GM12878 (cell line): ENCODE measurements at regions not wholly inside any gene's neighbourhood (a gene's known extent, or its start where the extent isn't known, plus 50 kb on each side); places are given as distances from the start of the nearest gene placed in this dataset.

Experiments used
- ATAC-seq: fragments of 200-7000 bp; cut with Tn5 transposase; 3 replicates; pipeline ENCODE4 v1.9.1; 2020; ENCODE audit warnings: mild to moderate bottlenecking, moderate library complexity
- BruUV-seq: library from RNA; stranded (reverse); fragments of 400-500 nt; replicated peaks from 2 replicates; lab custom pipeline; 2021; lab: Mats Ljungman, UMichigan
- CTCF ChIA-PET: fragments of 300-600 bp; sonication (Branson Sonifier 250); formaldehyde crosslinking; extraction: SDS; loops from one replicate; lab custom pipeline; 2021; ENCODE audit warnings: inconsistent platforms; lab: Yijun Ruan, JAX
- POLR2A ChIA-PET: fragments of 350-600 bp; formaldehyde crosslinking; extraction: SDS; loops from one replicate; lab custom pipeline; 2021; ENCODE audit warnings: inconsistent platforms; lab: Charles Lee
- RAD21 ChIA-PET: fragments of 300-600 bp; sonication (Branson Sonifier 250); formaldehyde crosslinking; loops from one replicate; lab custom pipeline; 2023; ENCODE audit warnings: antibody characterized with exemption; ENCODE audit not compliant: unreplicated experiment; lab: Charles Lee
- SMC1A ChIA-PET: fragments of 300-600 bp; sonication (Branson Sonifier 250); formaldehyde crosslinking; loops from one replicate; lab custom pipeline; 2023; ENCODE audit not compliant: unreplicated experiment, uncharacterized antibody; lab: Charles Lee
- DNase-seq: peaks from one replicate; pipeline ENCODE4 v3.0.0-alpha.2; 2011; ENCODE audit warnings: low read depth, low spot score
- FAIRE-seq: peaks from 3 replicates; lab custom pipeline; 2011; peaks lifted over from hg19 to GRCh38; lab: Jason Lieb, UNC
- H2AFZ ChIP-seq: 2 replicates; pipeline ENCODE4 v1.6.0; 2011; ENCODE audit warnings: low read depth, low read length, control low read depth; ENCODE audit not compliant: control insufficient read depth
- H3K27ac ChIP-seq: 2 replicates; pipeline ENCODE4 v1.5.1; 2011; ENCODE audit warnings: control low read depth; ENCODE audit not compliant: control insufficient read depth, insufficient read depth
- H3K27me3 ChIP-seq, 2 experiments: replicated peaks in 1 of 2; 2 replicates each; pipeline versions ENCODE4 v1.6.0 to v1.6.1; 2011; ENCODE audit warnings: low read length in 1 of 2; ENCODE audit not compliant: control insufficient read depth in 2 of 2, insufficient read depth in 2 of 2
- H3K36me3 ChIP-seq, 2 experiments: 2 replicates each; pipeline ENCODE4 v1.5.1; 2011; ENCODE audit warnings: low read length in 1 of 2; ENCODE audit not compliant: control insufficient read depth in 2 of 2, insufficient read depth in 2 of 2
- H3K4me1 ChIP-seq: 2 replicates; pipeline ENCODE4 v1.6.1; 2011; ENCODE audit warnings: mild to moderate bottlenecking, low read length, moderate library complexity, mixed read lengths; ENCODE audit not compliant: control insufficient read depth, insufficient read depth
- H3K4me2 ChIP-seq: 2 replicates; pipeline ENCODE4 v1.6.0; 2011; ENCODE audit warnings: control low read depth; ENCODE audit not compliant: control insufficient read depth, insufficient read depth
- H3K4me3 ChIP-seq: fragments of 200-600 bp; sonication (generic); 2 replicates; pipeline ENCODE4 v1.5.1; 2016
- H3K79me2 ChIP-seq: 2 replicates; pipeline ENCODE4 v1.6.0; 2011; ENCODE audit warnings: low read length; ENCODE audit not compliant: control insufficient read depth, insufficient read depth
- H3K9ac ChIP-seq: 2 replicates; pipeline ENCODE4 v1.8.0; 2011; ENCODE audit warnings: low read length, control low read depth, mixed read lengths; ENCODE audit not compliant: control insufficient read depth, insufficient read depth
- H3K9me3 ChIP-seq: replicated peaks from 3 replicates; pipeline ENCODE4 v1.5.1; 2011; ENCODE audit warnings: mild to moderate bottlenecking, low read length; ENCODE audit not compliant: control insufficient read depth, insufficient read depth
- H4K20me1 ChIP-seq: 2 replicates; pipeline ENCODE4 v1.6.0; 2011; ENCODE audit not compliant: control insufficient read depth, insufficient read depth
- CHD4 ChIP-seq: fragments of 200-600 bp; sonication (generic); IDR thresholded peaks from 2 replicates; pipeline ENCODE4 v1.6.1; 2016; ENCODE audit warnings: mild to moderate bottlenecking
- NFYB ChIP-seq: IDR thresholded peaks from 2 replicates; pipeline ENCODE4 v1.6.1; 2011; ENCODE audit warnings: low read depth, mild to moderate bottlenecking, low read length, improper control_type of control experiment, moderate library complexity; ENCODE audit not compliant: insufficient read depth
- PAX5 ChIP-seq: IDR thresholded peaks from 2 replicates; pipeline ENCODE4 v1.6.1; 2011; ENCODE audit warnings: low read depth, low read length, borderline replicate concordance
- WGBS: methylation state at CpG from one replicate; pipeline ENCODE4 v1.1.6; 2016; ENCODE audit warnings: low lambda C conversion rate; ENCODE audit not compliant: insufficient replicate concordance, insufficient coverage; ENCODE audit errors: missing lambda C conversion rate; 5-methylcytosine and 5-hydroxymethylcytosine counted together
- in situ Hi-C: fragments of 300-500 bp; cut with MboI; formaldehyde crosslinking; loops from 9 replicates; pipeline ENCODE4 v1.14.3; 2018; ENCODE audit warnings: mixed read lengths
- intact Hi-C: fragments of 100-400 bp; cut with micrococcal nuclease; formaldehyde crosslinking; loops from one replicate; pipeline ENCODE4 v1.14.2; 2022; ENCODE audit not compliant: unreplicated experiment

DNA sequence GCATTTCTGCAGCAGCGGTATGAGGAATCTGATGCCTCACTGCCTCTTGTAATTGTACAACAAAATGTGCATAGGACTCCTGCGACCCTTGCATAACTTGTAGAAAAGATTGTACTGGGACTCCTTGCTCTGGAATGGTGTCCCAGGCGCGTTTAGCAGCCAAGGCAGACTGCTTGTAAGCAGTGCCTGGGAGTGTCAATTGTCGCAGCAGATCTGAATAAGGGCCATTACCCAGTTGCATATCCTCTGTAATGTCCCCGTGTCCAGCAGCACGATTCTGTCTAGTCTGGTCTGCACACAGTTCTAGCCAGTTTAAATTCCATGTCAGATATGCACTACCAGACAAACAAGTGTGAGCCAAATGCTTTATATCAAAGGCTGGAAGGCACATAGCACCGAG lies 70.7 kb upstream of the BTN3A2 start:
- ChIA-PET CTCF (interaction anchor here (1.7 kb wide), 1 partner anchor 9 kb away, joined by 4 read pairs; no protein-coding TSS in a partner anchor), POLR2A (no interaction called here), RAD21 (no interaction called here), SMC1A (interaction anchor here (1.4 kb wide), 1 partner anchor 13 kb away, joined by 3 read pairs; no protein-coding TSS in a partner anchor)
- H3K27ac ChIP-seq: no peak overlapping the region
- H3K79me2 ChIP-seq: no peaks in the 10 kb centered on the region
- in situ Hi-C loops: no loop called here
- 0 out of 2 replicates have a peak, but pooled peaks cover 4% of the 10 kb centered on the region for H3K4me1 ChIP-seq
- intact Hi-C loops: no loop called here
- FAIRE-seq (no peak), ATAC-seq (no peak), DNase-seq (no peak)
- H3K4me3 ChIP-seq: no peak overlapping the region
- no peak overlapping the region for H3K4me2 ChIP-seq
- 82% methylated on average over 8 of the region's 8 CpGs for WGBS
- no peaks in the 10 kb centered on the region for H4K20me1 ChIP-seq
- H3K36me3 ChIP-seq: no peaks in the 10 kb centered on the region
- no peaks in the 10 kb centered on the region for H3K27me3 ChIP-seq
- no peaks in the 10 kb centered on the region for H3K9me3 ChIP-seq
- no TSS peak for BruUV-seq
- H2AFZ ChIP-seq: no peak overlapping the region
- TF ChIP-seq CHD4: no peak
- no peak overlapping the region for H3K9ac ChIP-seq

DNA sequence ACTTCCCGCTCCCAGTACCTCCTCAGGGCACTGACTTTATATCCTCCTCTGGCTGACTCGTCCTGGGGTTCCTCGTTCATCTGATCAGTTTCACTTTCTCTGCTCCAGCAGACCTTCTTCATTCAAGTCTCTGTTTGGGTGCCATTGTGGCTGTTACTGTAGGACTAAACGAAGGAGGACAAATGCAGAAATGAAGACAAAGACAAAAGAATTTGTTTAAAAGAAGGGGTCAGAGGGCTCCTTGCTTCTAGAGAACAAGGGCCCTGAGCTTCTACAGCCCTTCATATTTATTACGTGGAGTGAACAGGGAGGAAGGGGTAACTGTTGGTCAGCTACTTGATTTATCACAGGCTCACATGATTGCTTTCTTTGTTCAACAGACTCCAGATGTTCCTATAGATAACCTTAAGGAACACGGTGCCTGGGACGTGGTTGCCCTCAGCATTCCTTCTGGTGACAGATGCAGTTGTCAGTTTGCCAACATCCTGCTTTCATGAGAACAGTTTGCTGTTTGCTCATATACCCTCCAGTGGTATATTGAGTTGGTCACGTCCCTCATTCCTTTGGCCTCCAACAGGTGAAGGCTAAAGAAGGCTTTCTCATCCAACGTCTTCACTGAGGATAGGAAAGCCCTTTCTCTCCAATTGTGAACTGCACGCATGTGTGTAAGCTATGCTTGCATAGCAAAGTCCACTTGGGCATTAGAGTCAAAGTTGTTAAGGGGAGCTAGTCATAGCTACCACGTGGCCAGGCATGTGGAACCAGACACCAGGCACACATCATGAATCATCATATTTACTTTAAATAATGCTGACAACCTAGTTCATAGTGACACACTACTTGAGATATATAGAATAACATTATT lies 69.1 kb upstream of the BTN3A2 start:
- WGBS: 42% methylated on average over 11 of the region's 11 CpGs
- no peaks in the 10 kb centered on the region for H4K20me1 ChIP-seq
- ATAC-seq (peak; percentile 43; the same call in 2 of the 3 replicates), FAIRE-seq (no peak), DNase-seq (no peak)
- BruUV-seq: no TSS peak
- in situ Hi-C loops (no loop called here), intact Hi-C loops (no loop called here)
- 0 out of 2 replicates have a peak, but pooled peaks cover 4% of the 10 kb centered on the region for H3K4me1 ChIP-seq
- H3K4me3 ChIP-seq: 0 out of 2 replicates have a peak overlapping the region, but pooled peaks have one; percentile 27
- peak overlapping the region; percentile 88 for H2AFZ ChIP-seq
- no peaks in the 10 kb centered on the region for H3K9me3 ChIP-seq
- ChIA-PET CTCF (interaction anchor here (1.0 to 1.8 kb wide), 3 partner anchors 8 to 38 kb away, joined by 3 to 6 read pairs (median 4); no protein-coding TSS in a partner anchor), SMC1A (interaction anchor here (1.1 to 1.4 kb wide), 2 partner anchors 11 to 14 kb away, joined by 4 read pairs; a partner anchor contains a TSS), POLR2A (interaction anchor here (0.6 to 0.8 kb wide), 3 partner anchors 8 to 120 kb away, joined by 3 to 6 read pairs (median 3); no protein-coding TSS in a partner anchor), RAD21 (interaction anchor here (0.9 kb wide), 1 partner anchor 27 kb away, joined by 3 read pairs; no protein-coding TSS in a partner anchor)
- H3K9ac ChIP-seq: peak overlapping the region; percentile 12; the same call in 1 of the 2 replicates
- no peaks in the 10 kb centered on the region for H3K36me3 ChIP-seq
- H3K79me2 ChIP-seq: no peaks in the 10 kb centered on the region
- H3K27ac ChIP-seq: no peak overlapping the region
- no peaks in the 10 kb centered on the region for H3K27me3 ChIP-seq
- peak overlapping the region; percentile 51 for H3K4me2 ChIP-seq
- no peak for TF ChIP-seq NFYB
- TF ChIP-seq PAX5: 0 out of 2 replicates have a peak, but pooled peaks have one; percentile 25
